GM12875 (cell line): ENCODE measurements at regions not wholly inside any gene's neighbourhood (a gene's known extent, or its start where the extent isn't known, plus 50 kb on each side); places are given as distances from the start of the nearest gene placed in this dataset.

ENCODE experiments used
- H3K4me3 ChIP-seq: one replicate; pipeline ENCODE4 v1.5.1; 2011; ENCODE audit warnings: low read depth, low read length, control low read depth
- TF ChIP-seq, protein P1 (sequence below): IDR thresholded peaks from 2 replicates; pipeline ENCODE4 v1.5.1; 2011; ENCODE audit warnings: low read depth, mild to moderate bottlenecking, control low read depth, inconsistent platforms, low read length, moderate library complexity, borderline replicate concordance; ENCODE audit not compliant: insufficient read depth

DNA sequence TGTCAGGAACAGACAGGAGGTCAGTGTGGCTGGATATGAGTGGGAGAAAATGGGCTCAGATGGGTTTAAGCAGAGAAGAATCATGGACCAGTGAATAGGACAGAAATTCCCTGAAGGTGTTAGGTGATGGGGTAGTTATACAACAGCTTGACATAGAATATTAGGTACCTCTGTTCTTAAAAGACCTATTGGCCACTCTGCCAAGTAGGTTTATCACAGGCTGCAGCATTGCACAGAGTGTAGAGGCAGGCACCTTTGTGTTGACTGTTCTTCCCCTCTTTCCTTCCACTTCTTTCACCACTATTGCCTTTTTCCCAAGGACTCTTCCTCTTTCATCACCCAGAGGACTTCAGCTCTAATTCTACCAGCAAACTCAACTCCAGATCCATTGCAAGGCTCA, 274.4 kb downstream of the CDCA7 start:
- H3K4me3 ChIP-seq: no peak overlapping the region
- TF ChIP-seq, protein P1, sequence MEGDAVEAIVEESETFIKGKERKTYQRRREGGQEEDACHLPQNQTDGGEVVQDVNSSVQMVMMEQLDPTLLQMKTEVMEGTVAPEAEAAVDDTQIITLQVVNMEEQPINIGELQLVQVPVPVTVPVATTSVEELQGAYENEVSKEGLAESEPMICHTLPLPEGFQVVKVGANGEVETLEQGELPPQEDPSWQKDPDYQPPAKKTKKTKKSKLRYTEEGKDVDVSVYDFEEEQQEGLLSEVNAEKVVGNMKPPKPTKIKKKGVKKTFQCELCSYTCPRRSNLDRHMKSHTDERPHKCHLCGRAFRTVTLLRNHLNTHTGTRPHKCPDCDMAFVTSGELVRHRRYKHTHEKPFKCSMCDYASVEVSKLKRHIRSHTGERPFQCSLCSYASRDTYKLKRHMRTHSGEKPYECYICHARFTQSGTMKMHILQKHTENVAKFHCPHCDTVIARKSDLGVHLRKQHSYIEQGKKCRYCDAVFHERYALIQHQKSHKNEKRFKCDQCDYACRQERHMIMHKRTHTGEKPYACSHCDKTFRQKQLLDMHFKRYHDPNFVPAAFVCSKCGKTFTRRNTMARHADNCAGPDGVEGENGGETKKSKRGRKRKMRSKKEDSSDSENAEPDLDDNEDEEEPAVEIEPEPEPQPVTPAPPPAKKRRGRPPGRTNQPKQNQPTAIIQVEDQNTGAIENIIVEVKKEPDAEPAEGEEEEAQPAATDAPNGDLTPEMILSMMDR: no peak

DNA sequence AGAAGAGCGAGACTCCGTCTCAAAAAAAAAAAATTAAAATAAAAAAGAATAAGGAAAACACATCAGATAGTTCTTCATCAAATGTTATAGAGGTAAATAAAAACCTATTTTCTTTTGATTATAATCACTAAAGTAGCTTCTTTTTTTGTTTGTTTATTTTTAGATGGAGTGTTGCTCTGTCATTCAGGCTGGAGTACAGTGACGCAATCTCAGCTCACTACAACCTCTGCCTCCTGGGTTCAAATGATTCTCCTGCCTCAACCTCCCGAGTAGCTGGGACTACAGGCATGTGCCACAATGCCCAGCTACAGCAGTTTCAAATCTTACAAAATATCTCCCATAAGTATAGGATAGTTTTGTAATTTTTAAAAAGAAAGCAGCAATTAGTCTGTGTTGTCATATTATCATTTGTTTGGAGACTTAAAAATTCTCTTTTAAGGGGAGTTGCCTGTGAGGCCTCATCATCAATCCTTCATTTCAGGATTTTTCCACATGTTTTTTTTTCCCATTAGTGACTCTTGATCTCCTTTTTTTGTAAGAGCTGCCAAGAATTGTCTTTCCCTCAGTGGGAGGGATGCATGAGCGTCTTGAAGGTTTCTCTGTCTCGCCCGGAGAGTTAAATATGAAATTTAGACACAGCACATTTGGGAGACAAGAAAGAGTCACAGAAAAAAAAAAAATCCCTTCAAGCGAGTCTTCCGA, 275.9 kb downstream of the CDCA7 start:
- TF ChIP-seq, protein P1: no peak
- H3K4me3 ChIP-seq: no peak overlapping the region

DNA sequence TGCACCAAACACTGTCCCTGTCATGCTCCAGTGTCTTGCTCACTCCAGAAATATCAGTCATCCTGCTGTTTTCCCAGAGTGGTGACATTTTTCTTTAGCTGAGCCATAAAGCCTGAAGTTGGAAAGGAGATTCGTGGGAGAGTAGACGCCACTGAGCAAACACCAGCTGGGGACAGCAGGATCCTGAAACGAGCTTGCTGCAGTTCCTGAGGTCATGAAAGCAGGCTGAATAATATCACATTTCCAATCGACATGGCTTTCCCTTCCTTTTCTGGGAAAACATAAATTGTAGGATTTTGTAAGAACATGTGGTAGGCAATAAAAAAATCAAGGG, 276.4 kb downstream of the CDCA7 start:
- TF ChIP-seq, protein P1: no peak
- H3K4me3 ChIP-seq: no peak overlapping the region

DNA sequence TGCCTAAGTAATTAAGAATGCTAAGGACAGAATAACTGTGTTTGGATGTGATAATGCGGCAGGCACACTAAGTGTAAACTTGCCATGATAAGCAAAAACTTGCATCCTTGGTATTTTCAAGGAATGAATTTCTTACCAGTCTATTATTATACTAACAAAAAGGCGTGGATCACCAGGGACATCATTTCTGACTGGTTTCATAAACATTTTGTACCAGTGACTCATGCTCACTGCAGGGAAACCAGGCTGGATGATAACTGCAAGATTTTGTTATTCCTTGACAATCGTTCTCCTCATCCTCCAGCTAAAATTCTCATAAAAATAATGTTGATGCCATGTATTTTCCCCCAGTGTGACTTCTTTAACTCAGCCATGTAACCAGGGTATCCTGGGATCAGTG, 289.5 kb downstream of the CDCA7 start:
- H3K4me3 ChIP-seq: no peak overlapping the region
- TF ChIP-seq, protein P1: no peak

DNA sequence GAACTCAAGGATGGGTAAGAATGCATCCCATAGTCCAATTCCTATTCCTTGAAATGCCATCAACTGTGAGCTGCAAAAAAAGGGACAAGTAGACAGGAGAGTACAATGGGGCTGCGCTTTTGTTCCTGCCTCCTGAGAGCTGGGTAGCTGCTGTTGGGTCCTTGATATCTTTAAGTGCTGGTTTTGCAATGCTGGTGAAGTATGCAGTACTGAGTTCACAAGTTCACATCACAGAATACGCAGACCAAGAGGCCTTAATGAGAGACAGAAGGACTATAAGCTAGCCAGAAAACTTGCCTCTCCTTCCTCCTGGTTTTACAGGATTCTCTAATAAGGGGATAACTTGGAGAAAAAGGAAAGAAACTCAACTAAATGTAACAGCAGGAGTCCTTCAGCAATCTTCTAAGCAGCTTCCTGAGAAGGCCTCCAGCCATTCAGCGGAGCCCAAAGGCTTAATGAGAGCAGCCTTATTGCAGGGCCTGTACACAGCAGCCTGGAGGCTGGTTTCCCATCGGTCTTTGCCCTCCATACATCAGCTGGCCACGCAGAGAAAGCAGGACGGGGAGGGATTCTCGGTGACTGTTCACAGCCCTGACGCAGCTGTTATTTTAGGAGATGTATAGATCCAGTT, 293.1 kb downstream of the CDCA7 start:
- TF ChIP-seq, protein P1: no peak
- no peak overlapping the region for H3K4me3 ChIP-seq

DNA sequence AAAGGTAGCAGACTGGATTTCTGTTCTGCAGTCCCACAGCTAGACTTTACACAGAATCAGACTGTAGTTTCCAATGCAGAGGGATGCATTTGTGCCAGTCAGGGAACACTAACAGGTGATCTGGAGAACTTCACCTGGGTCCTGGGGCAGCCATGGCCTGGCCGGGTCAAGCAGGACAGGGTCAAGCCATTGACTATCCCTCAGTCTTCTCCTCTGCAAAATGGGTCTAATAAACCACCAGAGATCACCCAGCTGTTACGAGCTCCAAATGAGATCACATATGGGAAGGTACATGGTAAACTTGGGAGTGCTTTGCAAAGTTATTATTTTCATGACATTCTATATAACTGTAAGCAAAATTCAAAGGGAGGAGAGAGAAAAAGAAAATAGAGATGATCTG, 294.1 kb downstream of the CDCA7 start:
- no peak overlapping the region for H3K4me3 ChIP-seq
- TF ChIP-seq, protein P1: no peak
